ENCODE measurements at regions not wholly inside any gene's neighbourhood (a gene's known extent, or its start where the extent isn't known, plus 50 kb on each side); places are given as distances from the start of the nearest gene placed in this dataset.

DNA sequence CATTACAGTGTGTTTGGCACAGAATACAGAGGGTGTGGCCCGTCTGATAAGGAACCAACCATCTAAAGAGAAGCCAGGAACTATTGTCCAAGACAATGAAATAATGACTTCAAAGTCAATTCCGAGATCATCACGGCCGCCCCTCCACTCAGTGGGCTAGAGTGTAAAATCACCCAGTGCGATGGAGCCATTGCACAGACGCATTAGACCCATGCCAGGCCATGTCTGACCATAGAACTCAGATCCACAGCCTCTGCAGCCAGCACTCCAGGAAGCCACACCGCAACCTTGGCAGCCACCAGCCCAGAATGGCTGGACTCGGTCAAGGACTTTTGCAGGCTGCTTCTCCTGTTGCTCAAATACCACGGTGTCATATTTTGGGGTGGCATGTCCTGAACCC, 835.7 kb downstream of the DCDC2C start:
- Histone ChIP-seq H3K4me3 (ENCODE audit: low read depth, low read length) (no peak overlapping the region), H3K27me3 (ENCODE audit: control insufficient read depth, insufficient read depth, low read length) (no peaks in the 10 kb centered on the region), H3K36me3 (ENCODE audit: control insufficient read depth, insufficient read depth, low read length) (no peaks in the 10 kb centered on the region)
- TF ChIP-seq, protein P1, sequence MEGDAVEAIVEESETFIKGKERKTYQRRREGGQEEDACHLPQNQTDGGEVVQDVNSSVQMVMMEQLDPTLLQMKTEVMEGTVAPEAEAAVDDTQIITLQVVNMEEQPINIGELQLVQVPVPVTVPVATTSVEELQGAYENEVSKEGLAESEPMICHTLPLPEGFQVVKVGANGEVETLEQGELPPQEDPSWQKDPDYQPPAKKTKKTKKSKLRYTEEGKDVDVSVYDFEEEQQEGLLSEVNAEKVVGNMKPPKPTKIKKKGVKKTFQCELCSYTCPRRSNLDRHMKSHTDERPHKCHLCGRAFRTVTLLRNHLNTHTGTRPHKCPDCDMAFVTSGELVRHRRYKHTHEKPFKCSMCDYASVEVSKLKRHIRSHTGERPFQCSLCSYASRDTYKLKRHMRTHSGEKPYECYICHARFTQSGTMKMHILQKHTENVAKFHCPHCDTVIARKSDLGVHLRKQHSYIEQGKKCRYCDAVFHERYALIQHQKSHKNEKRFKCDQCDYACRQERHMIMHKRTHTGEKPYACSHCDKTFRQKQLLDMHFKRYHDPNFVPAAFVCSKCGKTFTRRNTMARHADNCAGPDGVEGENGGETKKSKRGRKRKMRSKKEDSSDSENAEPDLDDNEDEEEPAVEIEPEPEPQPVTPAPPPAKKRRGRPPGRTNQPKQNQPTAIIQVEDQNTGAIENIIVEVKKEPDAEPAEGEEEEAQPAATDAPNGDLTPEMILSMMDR (IDR thresholded peaks at IDR 0.05; ENCODE audit: insufficient read depth, low read length, severe bottlenecking), result no peak
- FAIRE-seq (no peak), DNase-seq (ENCODE audit: low read depth) (no peak)

DNA sequence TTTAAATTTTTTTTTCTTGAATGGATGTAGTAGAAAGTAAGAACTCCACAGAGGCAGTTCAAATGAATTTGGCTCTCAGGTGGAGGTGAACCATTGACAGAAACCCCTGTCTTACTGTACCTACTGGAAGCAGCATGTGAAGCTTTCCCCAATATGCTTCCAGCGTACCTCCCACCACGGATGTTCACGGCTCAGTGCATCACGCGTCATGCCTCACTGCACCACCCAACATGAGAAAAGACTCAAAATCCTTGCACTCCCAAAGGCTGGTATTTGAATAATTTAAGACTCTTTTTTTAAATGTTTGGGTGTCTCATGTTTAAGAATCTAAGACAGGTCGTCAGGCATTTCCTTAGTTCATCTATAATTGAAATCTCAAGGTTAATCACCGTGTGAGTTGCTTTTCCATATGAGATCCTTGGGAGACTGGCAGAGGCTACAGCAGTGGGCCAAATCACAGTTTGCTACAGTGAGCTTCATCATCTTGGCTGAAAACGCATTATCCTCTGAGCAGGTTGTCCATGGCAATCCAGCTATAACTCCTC, 846.4 kb downstream of the DCDC2C start:
- Histone ChIP-seq H3K4me3 (ENCODE audit: low read depth, low read length) (no peak overlapping the region), H3K27me3 (ENCODE audit: control insufficient read depth, insufficient read depth, low read length) (no peaks in the 10 kb centered on the region), H3K36me3 (ENCODE audit: control insufficient read depth, insufficient read depth, low read length) (no peaks in the 10 kb centered on the region)
- FAIRE-seq, result no peak
- DNase-seq (ENCODE audit: low read depth), result no peak
- TF ChIP-seq, protein P1 (IDR thresholded peaks at IDR 0.05; ENCODE audit: insufficient read depth, low read length, severe bottlenecking), result no peak

DNA sequence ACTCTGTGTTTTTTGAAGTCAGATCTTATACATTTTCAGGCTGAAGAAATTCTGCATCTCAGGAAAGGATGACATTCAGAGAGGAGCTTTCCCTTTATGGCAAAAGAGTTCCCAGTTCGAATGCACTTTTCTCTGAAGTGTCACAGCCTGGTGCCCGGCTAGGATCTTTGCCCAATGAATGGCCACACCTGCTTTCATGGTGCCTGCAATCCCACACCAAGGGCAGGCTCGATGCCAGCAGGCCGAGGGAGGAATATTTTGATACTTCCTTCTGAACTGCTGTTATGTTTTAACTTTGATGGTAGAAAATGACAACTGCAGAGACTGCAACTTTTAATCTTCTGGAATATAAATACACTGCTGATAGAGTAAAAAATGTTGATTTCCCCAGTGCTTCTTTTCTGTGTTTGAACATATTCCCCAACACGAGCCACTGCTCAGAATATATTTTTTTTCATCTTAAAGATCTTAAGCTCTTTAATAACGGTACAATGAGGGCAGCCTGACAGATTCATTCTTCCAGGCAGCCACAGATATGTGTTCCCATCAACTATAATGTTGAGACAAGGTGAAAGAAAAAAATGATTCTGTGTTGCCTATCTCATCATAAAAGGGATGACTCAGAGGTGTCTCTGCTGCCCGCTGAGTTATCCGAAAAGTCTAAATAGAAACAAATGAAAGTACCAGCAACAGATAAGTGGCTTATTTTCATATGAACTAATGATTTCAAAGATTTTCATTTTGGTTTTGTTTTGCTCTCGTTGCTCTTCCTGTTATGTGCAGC, 848.5 kb downstream of the DCDC2C start:
- Histone ChIP-seq H3K36me3 (ENCODE audit: control insufficient read depth, insufficient read depth, low read length) (no peaks in the 10 kb centered on the region), H3K4me3 (ENCODE audit: low read depth, low read length) (no peak overlapping the region), H3K27me3 (ENCODE audit: control insufficient read depth, insufficient read depth, low read length) (no peaks in the 10 kb centered on the region)
- FAIRE-seq (no peak), DNase-seq (ENCODE audit: low read depth) (no peak)
- TF ChIP-seq, protein P1 (IDR thresholded peaks at IDR 0.05; ENCODE audit: insufficient read depth, low read length, severe bottlenecking), result no peak

DNA sequence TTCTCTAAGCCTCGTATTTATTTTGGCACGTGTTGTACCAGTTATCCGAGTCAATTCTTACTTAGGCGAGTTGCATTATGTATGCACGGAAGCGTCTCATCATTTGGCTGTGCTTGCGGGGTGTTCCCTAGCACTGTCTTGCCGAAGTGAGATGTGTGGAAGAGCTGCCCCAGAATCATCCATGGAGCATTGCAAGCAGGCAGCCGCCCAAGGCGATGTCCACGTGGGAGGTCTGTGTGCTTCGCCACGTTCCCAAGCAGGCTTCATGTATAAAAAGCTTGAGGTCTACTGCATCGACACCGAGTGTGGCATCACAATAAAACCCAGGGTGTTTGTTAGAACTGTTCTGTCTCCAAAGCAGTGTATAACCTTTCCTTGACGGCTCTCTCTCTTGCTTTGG, 849.9 kb downstream of the DCDC2C start:
- no peaks in the 10 kb centered on the region for H3K36me3 ChIP-seq (ENCODE audit: control insufficient read depth, insufficient read depth, low read length)
- no peak overlapping the region for H3K4me3 ChIP-seq (ENCODE audit: low read depth, low read length)
- DNase-seq (ENCODE audit: low read depth) (no peak), FAIRE-seq (no peak)
- H3K27me3 ChIP-seq (ENCODE audit: control insufficient read depth, insufficient read depth, low read length), result no peaks in the 10 kb centered on the region
- TF ChIP-seq, protein P1 (IDR thresholded peaks at IDR 0.05; ENCODE audit: insufficient read depth, low read length, severe bottlenecking), result no peak

DNA sequence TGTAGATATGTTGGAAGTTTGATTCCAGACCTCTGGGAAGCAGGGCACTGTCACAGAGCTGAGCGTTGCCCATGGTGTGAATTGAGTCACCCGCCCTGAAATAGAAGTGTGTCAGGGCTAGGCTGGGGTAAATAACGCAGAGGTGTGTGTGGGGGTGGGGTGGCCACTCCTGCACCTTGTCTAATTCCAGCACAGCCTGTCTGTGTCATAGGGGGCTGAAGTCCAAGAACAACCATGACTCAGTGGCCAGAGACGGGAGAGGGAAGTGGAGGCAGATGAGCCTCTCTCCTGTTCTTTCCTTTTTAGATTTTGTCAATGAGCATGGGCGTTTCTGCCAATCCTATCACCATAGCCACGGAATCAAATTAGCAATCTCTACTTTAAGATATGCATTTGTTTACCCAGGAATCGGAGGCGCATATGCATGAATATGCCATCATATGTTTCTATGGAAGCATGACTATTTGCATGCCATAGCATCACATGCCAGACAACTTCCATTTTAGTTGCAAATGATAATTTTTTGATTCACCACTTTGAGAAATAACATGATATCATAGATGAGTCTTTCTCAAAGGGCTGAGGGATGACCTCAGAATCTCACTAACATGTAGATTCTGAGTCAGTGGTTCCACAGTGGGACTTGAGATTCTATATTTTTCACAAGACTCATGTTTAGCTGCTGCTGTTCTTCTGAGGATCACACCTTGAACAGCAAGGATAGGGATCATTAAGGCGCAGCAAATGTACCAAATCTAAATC, 852.9 kb downstream of the DCDC2C start:
- TF ChIP-seq, protein P1 (IDR thresholded peaks at IDR 0.05; ENCODE audit: insufficient read depth, low read length, severe bottlenecking), result no peak
- DNase-seq (ENCODE audit: low read depth), result no peak

More for the DNA sequence above, 852.9 kb downstream of the DCDC2C start:
- Histone ChIP-seq H3K27me3 (ENCODE audit: control insufficient read depth, insufficient read depth, low read length) (no peaks in the 10 kb centered on the region), H3K4me3 (ENCODE audit: low read depth, low read length) (no peak overlapping the region), H3K36me3 (ENCODE audit: control insufficient read depth, insufficient read depth, low read length) (no peaks in the 10 kb centered on the region)
- no peak for FAIRE-seq
